Activated naive CD4-positive, alpha-beta T cell (primary cell): ENCODE measurements at regions not wholly inside any gene's neighbourhood (a gene's known extent, or its start where the extent isn't known, plus 50 kb on each side); places are given as distances from the start of the nearest gene placed in this dataset.
"Not testable (repeated sequence)": the region's sequence is repeated elsewhere in the genome, so short reads cannot be mapped to it uniquely, and the experiment has no call there.

Experiments
- DNase-seq, 4 experiments: peaks; one replicate each; lab custom pipeline; 2025; lab: John Stamatoyannopoulos, UW

DNA sequence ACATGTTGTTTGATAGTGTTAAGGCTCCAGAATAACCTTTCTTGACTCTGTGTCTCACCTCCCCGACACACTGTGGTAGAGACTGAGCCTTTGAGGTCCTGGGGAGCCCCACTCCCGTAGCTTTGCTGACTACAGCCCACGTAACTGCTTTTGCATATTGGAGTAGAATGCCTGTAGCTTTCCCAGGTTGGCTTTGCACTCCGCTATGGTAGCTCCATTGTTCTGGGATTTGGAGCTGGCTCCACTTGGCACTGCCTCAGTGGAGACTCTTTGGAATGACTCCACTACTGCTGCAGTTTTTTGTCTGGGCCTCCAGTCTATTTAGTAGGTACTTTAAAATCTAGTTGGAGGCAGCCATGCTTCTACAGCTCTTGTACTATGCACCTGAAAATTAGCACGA lies 56.2 kb upstream of the ANXA1 start:
- no peak for DNase-seq

DNA sequence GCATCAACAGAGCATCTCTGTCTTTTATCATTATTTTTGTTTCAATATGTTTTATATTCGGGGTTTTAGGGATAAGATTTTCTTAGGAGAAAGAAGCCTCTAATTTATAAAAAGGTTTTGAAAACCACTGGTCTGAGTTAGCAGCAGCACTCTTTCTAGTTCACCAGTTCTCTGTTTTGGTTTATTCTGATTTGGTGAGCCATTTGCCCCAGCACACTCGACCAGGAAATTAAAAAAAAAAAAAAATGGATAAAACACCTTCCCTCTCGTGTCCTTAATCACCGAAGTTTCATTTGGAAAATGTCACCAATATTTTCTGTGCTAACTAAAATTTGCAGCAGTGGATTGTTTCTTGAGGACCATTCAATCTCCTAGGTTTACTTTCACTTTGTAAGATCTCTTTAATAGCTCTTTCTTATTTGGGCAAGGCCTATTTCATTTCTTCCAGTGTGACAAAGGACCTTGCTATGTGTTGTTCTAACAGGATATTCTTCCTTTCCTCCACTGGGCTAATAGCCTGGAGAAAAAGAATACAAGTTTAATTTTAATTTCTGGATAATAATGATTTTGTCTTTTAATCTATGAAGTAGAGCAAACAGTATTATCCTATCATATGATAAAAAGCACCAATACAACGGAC lies 57.8 kb upstream of the ANXA1 start:
- DNase-seq = no peak

DNA sequence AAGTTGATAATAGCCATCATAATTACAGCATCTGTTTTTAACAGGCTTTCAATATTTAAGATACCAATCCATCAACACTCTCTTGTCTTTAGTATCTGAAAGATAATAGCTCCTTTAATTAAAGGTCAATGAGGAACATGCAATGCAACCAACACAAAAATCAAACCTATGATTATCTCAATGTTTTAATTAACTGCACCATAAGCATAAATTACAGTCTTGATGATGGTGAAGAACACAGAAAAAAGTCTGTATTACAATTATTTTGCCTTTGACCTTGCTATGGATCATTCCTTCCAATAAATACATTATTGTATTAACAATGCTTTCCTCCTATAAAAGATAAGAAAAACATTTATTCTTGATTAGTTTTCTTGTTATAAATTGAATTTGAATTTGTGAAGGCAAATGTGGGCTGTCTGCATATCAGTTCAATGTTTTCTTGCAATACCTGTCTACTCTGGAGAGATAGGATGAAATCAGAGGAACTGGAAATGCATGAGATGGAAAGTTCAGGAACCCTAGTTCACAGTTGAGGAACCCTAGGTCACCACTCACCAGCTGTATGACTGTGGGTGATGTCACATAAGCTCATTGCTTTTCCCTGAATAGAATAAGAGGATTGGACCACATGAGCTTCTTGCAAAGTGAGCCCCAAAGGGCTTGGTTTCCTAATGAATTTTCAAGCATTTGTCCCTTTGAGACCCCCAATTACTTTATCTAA lies 58.5 kb upstream of the ANXA1 start:
- DNase-seq = no peak

DNA sequence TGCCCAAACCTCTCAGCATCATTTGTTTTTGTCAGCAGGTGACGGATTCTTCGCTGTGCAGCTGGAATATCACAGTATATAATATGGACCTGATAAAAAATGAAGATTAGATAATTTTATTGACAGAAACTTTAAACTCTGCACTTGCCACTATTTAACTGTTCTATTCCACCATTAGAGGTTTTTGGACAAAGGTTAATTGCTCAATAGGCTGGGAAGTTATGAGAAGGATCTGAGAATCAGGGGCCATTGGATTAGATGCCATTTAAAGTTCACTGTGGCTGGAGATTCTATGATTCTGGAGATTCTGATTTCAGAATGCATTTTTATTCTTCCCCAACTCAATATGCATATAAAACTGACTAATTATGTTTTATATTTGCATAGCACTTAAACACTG lies 59.8 kb upstream of the ANXA1 start:
- no peak for DNase-seq

DNA sequence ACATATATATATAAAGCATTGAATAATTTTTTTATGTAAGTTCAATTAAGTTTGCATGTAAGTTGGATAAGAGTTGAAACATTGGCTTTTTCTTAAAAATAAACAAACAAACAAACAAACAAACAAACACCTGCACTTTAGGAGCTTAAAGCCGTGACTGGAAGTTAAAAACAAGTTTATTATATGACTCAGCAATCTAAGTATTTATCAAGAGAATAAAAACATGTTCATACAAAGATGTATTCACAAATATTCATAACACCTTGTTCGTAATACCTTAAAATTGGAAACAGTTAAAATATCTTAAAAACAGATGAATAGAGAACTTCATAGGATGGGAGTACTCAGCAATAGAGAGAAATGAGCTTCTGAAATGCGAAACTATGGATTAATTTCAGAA lies 61.5 kb upstream of the ANXA1 start:
- DNase-seq = no peak

DNA sequence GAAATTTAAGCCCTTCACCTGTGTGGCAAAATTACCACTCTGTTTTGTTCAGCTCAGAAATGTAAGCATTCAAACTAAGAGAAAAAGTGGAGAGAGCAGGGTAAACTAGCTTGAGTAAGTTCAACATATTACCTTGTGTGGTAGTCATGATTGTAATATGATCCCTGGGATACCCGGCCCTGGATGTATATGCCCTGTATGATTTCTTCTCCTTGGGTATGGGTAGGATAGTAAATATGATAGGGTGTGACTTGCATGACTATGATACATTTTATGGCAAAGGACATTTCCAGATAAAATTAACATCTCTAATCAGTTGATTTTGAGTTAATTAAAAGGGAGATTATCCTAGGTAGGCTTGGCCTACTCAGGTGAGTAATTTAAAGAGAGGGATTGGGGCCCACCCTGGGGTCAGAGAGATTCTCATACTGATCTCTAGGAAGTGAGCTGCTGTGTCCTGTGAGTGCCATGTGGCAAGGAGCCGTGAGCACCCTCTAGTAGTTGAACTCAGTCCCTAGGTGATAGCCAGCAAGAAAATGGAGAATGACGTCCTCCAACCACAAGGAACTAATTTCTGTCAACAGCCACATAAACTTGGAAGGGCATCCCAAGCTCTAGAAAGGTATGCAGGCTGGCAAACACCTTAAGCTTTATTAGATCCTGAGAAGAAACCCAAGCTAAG lies 62.2 kb upstream of the ANXA1 start:
- DNase-seq = no peak

DNA sequence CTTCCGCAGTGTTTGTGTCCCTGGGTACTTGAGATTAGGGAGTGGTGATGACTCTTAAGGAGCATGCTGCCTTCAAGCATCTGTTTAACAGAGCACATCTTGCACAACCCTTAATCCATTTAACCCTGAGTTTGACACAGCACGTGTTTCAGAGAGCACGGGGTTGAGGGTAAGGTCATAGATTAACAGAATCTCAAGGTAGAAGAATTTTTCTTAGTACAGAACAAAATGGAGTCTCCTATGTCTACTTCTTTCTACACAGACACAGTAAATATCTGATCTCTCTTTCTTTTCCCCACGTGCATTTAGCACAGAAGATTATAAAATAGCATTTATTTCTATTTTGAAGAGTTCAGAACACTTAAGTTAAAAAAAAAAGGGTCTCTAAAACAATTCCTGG lies 63.8 kb upstream of the ANXA1 start:
- not testable (repeated sequence) for DNase-seq

DNA sequence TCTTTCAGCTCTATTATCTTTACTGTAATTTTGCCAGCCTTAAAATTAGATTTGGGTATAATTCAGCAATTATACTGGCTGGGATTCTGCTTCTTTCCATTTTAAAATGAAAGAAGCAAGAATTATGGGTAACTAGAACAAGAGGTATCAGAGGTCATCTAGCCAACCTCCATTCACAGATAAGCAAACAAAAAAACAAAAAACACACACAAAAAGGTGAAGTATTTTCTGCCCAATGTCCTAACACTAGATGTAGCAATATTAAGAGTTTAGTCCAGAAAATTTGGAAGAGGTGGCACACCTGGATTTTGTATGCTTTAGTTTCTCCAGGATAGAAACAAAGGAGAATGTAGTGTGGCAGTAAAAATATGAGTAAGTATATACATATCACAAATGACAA lies 68.1 kb upstream of the ANXA1 start:
- no peak for DNase-seq

DNA sequence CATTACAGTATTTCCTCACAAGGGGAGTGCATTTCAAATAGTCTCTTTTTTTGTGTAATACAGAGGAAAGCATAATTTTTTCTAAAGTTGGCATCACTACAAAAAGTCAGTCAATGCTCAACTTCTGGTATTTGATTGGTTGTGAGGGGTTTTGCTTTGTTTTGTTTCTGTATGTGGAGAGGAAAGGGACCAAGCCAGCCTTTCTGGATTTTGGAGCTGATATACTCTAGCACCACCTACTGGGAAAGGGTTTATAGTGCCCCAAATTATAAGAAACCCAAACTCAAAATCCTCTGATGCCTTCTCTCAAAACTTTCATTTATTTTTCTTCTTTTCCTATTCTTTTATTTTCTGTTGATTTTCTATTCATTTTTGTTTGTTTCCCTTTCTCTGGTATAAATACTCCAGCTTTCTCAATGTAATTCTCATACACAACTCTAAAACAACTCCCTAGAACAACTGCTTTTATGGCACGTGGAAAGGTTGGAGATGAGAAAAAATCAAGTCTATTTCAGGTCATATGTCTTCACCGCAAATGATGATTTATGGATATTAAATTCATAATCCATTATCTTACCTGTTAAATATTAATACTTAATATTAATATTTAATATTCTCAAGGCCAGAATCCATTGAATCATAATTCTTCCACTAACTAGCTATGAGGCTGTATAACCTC lies 69.5 kb upstream of the ANXA1 start:
- DNase-seq = no peak

DNA sequence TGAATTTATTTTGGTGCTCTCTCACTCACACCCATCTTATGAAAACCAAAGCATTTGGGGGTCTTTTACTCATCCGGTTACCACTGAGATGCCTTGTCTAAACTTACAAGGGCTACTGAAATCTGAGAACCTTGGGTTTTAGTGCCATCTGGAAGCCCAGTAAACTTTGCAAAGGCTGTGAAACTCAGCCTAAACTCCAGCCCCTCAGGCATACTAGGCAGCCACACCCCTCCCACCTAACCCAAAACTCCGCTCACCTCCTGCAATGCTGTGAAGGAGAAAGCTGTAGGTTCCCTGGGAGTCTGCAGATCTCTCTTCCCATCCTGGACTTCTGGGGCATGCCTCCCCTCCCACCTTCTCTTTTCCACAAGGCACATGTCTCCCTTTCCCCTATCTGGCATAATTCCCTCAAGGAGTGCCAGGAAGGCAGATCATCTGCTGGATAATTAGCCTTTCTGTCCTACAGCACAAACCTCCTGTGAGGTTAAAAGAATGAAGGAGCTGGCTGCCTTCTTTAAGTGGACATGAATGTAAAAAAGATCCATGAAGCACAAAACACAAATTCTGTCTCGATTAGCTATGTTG lies 71.5 kb upstream of the ANXA1 start:
- no peak for DNase-seq

DNA sequence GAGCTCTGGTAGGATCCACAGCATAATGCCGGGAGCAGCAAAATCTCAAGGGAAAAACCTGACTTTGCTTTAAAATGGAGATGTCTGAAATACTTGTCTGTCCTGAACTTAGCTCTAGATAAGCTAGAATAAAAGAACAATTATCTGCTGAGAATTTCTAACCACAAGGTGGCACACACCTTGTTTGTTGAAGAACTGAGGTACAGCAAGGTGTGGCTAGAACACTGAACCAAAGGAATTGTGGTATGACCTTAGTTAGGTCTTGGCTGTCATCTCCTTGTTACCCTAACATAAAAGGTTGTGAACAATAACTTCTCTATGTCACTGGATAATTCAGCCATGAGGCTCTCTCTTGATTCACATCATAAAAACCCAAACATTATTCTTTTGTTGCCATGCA lies 72.3 kb upstream of the ANXA1 start:
- no peak for DNase-seq

DNA sequence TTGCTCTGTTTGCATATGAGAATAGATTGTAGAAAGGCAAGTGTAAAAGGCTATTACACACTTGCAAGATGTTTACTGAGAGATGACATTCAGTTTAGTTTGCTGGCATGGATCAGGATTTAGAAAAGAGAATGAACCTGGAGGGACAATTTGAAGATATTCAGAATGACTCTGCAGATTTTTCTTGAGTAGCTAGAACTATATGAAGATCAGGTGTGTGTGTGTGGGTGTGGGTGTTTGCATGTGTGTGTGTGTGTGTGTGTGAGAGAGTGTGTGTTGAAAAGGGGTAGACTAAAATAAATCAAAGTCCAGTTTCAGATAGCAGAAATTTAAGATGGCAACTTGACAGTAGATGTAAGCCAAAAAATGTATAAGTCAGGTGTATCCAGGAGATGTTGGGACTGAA lies 74.0 kb upstream of the ANXA1 start:
- no peak for DNase-seq

DNA sequence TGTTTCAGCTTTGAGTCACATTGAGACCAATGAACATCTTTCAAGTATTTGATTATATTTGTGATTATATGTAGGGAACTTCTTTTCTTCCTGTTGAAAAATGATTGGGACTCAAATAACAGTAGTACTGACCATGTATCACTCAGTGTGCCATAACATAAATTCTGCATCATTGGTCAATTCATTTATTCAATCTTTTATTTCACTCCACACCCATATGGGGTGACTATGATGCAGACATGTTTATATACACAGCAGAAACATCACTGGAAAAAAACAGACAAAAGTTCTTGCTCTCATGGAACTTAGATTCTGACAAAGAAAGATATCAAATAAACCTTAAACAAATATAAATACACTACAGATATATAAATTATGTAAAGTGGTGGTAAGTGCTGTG lies 74.7 kb upstream of the ANXA1 start:
- no peak for DNase-seq

DNA sequence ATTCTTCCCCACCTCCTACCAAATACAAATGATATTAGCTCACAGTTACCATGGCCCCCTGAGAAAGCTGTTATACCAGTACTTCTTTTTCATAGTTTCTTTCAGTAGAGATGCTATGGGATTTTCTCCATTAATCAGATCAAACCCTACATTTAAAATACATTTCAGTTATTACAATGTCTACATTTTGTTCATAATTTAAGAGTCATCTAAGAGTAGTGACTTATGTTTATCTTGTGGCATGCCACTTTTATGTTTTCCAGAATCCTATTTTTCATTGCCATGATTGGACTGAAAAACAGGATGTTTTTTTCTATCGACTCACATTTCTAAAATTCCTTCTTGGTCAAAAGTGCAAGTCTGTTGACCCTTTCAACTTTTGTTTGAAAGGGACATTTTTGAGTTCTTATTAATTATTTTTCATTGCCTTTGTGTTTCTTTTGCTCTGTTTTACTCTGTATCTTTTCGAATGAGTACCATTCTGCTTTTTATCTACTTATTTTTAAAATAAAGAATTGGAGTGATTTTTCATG lies 77.4 kb upstream of the ANXA1 start:
- no peak for DNase-seq

DNA sequence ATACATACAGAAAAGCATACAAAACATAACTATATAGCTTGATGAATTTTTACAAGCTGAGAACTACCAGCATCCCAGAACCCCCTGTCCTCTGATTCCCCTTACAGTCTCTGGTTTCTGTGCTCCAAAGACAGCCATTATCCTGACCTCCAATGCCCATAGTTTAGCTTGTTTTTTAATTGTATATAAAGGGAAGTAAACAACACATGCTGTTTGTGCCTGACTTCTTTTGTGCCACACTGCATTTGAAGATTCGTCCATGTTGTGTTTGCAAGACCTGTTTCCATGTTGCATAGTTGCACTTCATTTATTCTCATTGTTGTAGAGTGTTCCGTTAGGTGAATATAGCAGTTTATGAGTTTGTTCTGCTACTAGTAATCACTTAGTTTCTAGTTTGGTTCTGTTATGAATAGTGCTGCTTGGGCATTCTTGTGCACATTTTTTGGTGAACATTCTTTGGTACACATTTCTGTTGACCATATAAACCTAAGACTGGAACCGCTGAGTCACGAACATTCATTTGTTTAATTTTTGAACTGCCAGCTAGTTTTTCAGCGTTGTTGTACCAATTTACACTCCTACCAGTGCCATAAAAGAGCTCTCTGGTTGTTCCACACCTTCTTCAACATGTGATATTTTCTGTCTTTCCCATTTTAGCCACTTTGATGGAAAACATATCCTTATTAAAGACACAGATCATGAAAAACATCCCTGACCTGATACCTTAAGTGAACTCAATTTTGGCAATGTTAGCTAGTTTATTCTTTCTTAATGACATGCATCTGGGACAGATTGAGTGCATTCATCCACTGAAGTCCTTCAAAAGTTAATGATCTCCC lies 78.1 kb upstream of the ANXA1 start:
- no peak for DNase-seq

DNA sequence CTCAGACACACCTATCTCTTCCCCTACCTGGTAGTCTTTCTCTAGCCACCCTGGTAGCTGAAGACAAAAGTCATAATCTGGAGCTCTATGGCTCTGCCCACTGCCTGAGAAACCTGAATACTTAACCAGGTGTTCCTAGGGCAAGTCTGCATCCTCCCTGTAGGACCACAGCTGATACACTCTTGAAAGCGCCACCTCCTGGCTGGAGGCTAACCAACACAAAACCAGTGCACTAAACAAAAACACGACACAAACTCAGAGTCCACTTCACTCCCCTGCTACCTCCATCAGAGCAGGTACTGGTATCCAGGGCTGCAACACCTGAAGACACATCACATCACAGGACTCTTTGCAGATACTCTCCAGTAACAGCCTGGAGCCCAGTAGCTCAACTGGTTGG lies 84.6 kb upstream of the ANXA1 start:
- no peak for DNase-seq

DNA sequence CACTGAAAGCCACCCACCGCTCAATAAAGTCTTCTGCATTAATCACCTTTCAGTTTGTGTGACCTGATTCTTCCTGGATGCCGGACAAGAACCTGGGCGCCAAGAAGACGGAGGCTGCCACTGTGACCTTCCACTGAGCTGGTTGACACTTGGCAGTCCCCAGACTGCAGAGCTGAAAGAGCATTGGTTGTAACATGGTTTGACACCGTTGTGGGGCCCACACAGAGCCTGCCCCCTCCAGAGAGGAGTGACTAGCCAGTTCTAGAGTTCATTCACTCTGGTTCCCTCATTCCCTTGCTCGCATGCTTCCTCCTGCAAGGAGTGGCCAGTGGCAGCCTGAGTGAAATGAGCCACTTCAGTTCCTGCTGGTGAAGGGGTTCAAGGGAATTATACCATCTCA lies 86.2 kb upstream of the ANXA1 start:
- no peak for DNase-seq

DNA sequence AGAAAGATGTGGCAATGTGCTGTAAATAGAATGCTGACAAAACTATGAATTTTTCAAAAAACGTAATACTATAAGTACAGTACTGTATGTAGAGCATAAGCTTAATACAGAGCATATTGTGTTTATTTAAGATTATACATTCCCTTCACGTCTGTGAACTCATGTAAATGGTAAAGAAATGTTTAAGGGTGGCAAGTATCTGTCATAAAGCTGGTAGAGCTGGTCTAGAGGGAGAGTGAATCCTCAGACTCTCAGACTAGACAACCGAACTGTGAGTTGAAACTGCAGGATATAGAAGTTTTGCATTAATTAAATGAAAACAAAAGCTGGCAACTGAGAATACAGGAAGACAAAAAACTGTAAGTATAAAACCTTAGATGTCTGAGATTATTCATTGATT lies 87.3 kb upstream of the ANXA1 start:
- no peak for DNase-seq

DNA sequence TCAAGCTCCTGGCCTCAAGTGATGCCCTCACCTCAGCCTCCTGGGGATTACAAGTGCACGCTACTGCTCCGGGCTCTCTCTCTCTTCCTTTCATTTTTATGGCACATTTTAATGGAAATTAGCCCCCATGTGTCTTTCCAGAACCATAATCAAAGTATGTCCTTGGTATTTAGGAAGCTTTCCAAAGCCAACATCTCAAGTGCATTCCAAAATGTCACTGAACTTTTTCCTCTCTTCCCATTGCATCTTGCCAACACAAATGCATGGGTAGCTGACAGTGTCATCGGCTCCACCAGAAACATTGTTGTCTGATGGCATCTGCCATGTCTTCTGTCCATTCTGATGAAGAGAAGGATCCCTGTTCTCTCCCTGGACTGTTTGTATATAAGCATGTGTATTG lies 90.5 kb upstream of the ANXA1 start:
- DNase-seq = no peak

DNA sequence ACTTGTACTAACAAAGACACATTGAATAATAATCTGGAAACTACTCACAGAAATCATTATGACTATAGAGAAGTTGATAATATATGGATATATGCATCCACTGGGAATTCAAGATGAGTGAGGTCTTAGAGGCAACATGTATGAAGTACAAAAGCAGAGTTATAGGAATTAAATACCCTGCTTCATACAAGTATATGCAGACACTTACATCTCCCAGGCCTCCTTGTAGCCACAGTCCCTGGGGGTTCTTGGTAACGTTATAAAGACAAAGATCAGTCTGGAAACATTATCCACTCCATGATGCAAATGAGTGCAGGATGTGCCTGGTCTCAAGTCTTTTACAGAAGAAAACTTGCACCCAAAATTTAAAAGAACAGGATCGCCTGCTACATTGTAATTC lies 92.4 kb upstream of the ANXA1 start:
- no peak for DNase-seq

DNA sequence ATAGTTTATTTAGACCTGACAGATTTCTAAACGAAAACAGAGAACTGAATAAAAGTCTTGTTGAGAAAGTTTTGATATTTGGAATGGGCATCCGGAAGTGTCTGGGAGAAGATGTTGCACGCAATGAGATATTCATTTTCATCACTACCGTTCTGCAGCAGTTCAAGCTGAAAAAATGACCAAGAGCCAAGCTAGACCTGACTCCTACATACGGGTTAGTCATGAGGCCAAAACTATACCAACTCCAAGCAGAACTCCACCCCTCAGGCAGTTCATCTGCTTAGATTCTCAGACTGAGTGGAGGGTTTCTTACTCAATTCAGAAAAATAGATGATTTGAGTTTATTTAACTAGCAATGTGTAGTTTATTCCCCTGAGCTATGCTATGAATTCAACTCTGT lies 95.4 kb upstream of the ANXA1 start:
- no peak for DNase-seq
